ENCODE measurements at regions not wholly inside any gene's neighbourhood (a gene's known extent, or its start where the extent isn't known, plus 50 kb on each side); places are given as distances from the start of the nearest gene placed in this dataset.

DNA sequence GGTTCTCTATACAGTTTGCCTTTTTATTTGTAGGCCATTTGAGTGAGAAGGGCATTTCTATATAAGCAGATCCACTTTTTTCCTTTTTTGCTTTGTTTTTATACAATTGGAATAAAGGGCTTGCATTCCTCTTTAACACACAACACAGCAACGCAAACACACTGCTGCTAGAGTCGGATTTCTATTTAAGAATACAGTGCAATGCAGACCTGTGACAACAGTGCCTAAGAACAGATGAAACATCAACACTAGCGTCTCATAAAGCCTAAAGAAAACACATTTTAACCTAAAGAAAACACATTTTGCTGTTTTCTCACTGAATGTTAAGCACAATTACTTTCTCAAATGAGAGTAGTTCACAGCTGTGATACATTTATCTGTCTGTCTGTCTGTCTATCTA lies 1141.1 kb downstream of the CDH11 start:
- DNase-seq (ENCODE audit: low spot score) = no peak
- no peaks in the 10 kb centered on the region for H3K36me3 ChIP-seq
- H3K4me3 ChIP-seq = no peak overlapping the region
- H3K27ac ChIP-seq = no peak overlapping the region
- WGBS = 78% methylated on average over 3 of the region's 3 CpGs
- no peaks in the 10 kb centered on the region for H3K4me1 ChIP-seq (replicated peaks)
- intact Hi-C loops (cut with DNase I) = no loop called here
- no peaks in the 10 kb centered on the region for H3K9me3 ChIP-seq
- TF ChIP-seq, protein P1, sequence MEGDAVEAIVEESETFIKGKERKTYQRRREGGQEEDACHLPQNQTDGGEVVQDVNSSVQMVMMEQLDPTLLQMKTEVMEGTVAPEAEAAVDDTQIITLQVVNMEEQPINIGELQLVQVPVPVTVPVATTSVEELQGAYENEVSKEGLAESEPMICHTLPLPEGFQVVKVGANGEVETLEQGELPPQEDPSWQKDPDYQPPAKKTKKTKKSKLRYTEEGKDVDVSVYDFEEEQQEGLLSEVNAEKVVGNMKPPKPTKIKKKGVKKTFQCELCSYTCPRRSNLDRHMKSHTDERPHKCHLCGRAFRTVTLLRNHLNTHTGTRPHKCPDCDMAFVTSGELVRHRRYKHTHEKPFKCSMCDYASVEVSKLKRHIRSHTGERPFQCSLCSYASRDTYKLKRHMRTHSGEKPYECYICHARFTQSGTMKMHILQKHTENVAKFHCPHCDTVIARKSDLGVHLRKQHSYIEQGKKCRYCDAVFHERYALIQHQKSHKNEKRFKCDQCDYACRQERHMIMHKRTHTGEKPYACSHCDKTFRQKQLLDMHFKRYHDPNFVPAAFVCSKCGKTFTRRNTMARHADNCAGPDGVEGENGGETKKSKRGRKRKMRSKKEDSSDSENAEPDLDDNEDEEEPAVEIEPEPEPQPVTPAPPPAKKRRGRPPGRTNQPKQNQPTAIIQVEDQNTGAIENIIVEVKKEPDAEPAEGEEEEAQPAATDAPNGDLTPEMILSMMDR (IDR thresholded peaks at IDR 0.05) = no peak
- no peaks in the 10 kb centered on the region for H3K27me3 ChIP-seq (replicated peaks; ENCODE audit: insufficient read depth)

DNA sequence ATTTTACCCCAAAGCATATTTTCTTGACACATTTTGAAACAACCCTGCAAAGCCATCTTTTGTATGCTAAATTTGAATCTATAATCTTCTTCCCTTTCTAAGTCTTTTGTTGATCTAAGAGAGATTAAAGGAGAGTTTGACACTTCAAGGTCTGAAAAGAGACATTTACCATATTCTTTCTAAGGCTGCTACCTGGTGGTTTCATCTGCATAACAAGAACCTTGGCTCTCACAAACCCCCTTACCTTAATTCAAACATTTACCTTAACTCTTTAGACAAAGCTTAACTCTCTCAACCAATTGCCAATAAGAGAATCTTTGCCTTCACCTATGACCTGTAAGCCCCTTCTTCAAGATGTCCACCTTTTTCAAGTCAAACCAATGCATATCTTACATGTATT lies 1143.6 kb downstream of the CDH11 start:
- no peaks in the 10 kb centered on the region for H3K4me1 ChIP-seq (replicated peaks)
- H3K36me3 ChIP-seq = no peaks in the 10 kb centered on the region
- H3K9me3 ChIP-seq = no peaks in the 10 kb centered on the region
- intact Hi-C loops (cut with DNase I) = no loop called here
- no peak overlapping the region for H3K27ac ChIP-seq
- no peak overlapping the region for H3K4me3 ChIP-seq
- DNase-seq (ENCODE audit: low spot score) = no peak
- TF ChIP-seq, protein P1 (IDR thresholded peaks at IDR 0.05) = no peak
- no peak for TF ChIP-seq POLR2A (IDR thresholded peaks at IDR 0.05)
- no peak for TF ChIP-seq POLR2AphosphoS5 (IDR thresholded peaks at IDR 0.05)
- H3K27me3 ChIP-seq (replicated peaks; ENCODE audit: insufficient read depth) = no peaks in the 10 kb centered on the region

DNA sequence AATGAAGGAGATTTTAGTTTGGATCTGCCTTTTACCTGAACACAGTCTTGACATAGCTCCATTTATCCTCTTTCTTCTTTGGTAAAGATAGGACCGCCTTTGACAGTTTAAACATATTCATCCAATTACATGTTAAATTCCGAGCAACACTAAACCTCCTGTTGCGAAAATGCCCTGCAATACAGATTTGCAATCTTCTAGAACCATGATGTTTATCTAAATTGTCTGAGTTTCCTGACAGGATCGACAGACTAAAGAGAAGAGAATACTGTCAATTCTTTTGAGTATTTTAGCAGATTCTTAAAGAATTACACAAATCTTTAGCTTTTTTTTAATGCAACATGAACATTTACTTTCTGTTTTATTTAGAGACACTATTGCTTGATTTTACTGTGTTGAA lies 1145.5 kb downstream of the CDH11 start:
- intact Hi-C loops (cut with DNase I) = no loop called here
- Histone ChIP-seq H3K4me1 (replicated peaks) (no peaks in the 10 kb centered on the region), H3K4me3 (no peak overlapping the region), H3K27ac (no peak overlapping the region), H3K9me3 (no peaks in the 10 kb centered on the region), H3K27me3 (replicated peaks; ENCODE audit: insufficient read depth) (no peaks in the 10 kb centered on the region), H3K36me3 (no peaks in the 10 kb centered on the region)
- DNase-seq (ENCODE audit: low spot score) = no peak
- 81% methylated on average over 4 of the region's 4 CpGs for WGBS
- TF ChIP-seq POLR2AphosphoS5 (IDR thresholded peaks at IDR 0.05) = no peak
- TF ChIP-seq POLR2A (IDR thresholded peaks at IDR 0.05) = no peak
- TF ChIP-seq, protein P1 (IDR thresholded peaks at IDR 0.05) = no peak

DNA sequence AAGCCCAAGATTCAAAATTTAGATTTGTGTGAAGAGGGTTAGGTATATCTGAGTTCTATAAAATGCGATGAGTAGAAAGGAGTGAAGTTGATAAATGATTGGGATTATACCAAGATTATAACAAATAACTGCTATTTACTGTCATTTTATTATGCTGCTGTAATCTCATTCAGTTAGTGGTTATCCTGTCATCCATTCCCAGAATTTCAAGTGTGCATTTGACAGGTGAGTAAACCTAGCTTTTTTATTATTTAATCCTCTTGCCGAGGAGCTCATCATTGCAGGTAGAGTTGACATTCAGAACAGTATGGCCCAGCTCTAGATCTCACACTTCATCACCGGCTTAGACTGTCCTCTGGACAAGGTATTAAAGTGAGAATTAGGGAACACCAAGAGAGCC lies 1146.2 kb downstream of the CDH11 start:
- 83% methylated on average over 3 of the region's 3 CpGs for WGBS
- no peak for DNase-seq (ENCODE audit: low spot score)

DNA sequence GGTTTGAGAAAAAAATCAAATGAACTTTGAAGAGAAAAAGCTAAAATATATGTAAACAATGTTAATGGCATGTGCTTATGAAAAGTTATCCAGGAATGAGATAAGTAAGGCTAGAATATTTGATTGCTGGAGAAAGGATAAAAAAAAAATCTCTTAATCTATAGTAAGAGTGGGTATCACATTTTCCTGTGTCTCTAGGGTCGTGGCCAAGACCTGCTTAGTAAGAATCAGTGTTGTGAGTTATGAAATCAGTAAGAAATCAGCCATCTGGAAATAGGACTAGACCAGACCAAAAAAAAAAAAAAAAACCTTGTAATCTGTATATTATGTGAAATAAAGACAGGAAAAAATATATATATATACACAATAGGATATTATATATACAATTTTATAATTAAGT lies 1153.9 kb downstream of the CDH11 start:
- H3K36me3 ChIP-seq = no peaks in the 10 kb centered on the region
- 57% methylated on average over 1 of the region's 1 CpG for WGBS
- no peak overlapping the region for H3K4me3 ChIP-seq
- H3K9me3 ChIP-seq = no peaks in the 10 kb centered on the region
- no peaks in the 10 kb centered on the region for H3K27me3 ChIP-seq (replicated peaks; ENCODE audit: insufficient read depth)
- H3K27ac ChIP-seq = no peak overlapping the region
- no peaks in the 10 kb centered on the region for H3K4me1 ChIP-seq (replicated peaks)
- intact Hi-C loops (cut with DNase I) = no loop called here
- TF ChIP-seq POLR2AphosphoS5 (IDR thresholded peaks at IDR 0.05) (no peak), POLR2A (IDR thresholded peaks at IDR 0.05) (no peak)
- TF ChIP-seq, protein P1 (IDR thresholded peaks at IDR 0.05) = no peak
- DNase-seq (ENCODE audit: low spot score) = no peak

More for the DNA sequence above, 1146.2 kb downstream of the CDH11 start:
- no peak overlapping the region for H3K4me3 ChIP-seq
- H3K4me1 ChIP-seq (replicated peaks) = no peaks in the 10 kb centered on the region
- H3K9me3 ChIP-seq = no peaks in the 10 kb centered on the region
- no peak overlapping the region for H3K27ac ChIP-seq
- H3K36me3 ChIP-seq = no peaks in the 10 kb centered on the region
- H3K27me3 ChIP-seq (replicated peaks; ENCODE audit: insufficient read depth) = no peaks in the 10 kb centered on the region
- TF ChIP-seq, protein P1 (IDR thresholded peaks at IDR 0.05) = no peak
- no peak for TF ChIP-seq POLR2A (IDR thresholded peaks at IDR 0.05)
- intact Hi-C loops (cut with DNase I) = no loop called here

All from prostate gland (tissue), 2 donors.